WTC11 (cell line): ENCODE measurements at regions not wholly inside any gene's neighbourhood (a gene's known extent, or its start where the extent isn't known, plus 50 kb on each side); places are given as distances from the start of the nearest gene placed in this dataset.
A peak's percentile ranks its signal among the peaks of the same experiment; 100 is the strongest.

Source experiments
- ATAC-seq: fragments of 200-7000 bp; cut with Tn5 transposase; 2 replicates; pipeline ENCODE4 v1.10.0; 2021; ENCODE audit warnings: mild to moderate bottlenecking, moderate library complexity
- CTCF ChIA-PET: fragments of 300-600 bp; sonication (Branson Sonifier 250); formaldehyde crosslinking; loops from one replicate; lab custom pipeline; 2021; ENCODE audit warnings: antibody characterized with exemption; lab: Charles Lee
- POLR2A ChIA-PET: fragments of 350-600 bp; sonication (Branson Sonifier 250); formaldehyde crosslinking; loops from one replicate; lab custom pipeline; 2021; ENCODE audit warnings: antibody characterized with exemption; lab: Charles Lee
- DNase-seq: peaks from one replicate; pipeline ENCODE4 v3.0.0; 2021; ENCODE audit warnings: low spot score
- H3K27ac Mint-ChIP-seq: 2 replicates; pipeline ENCODE4 v1.8.0; 2021; ENCODE audit warnings: mixed read lengths
- H3K27me3 Mint-ChIP-seq: 2 replicates; pipeline ENCODE4 v1.8.0; 2021; ENCODE audit warnings: low read depth, mild to moderate bottlenecking, moderate library complexity, mixed read lengths
- H3K36me3 Mint-ChIP-seq: 2 replicates; pipeline ENCODE4 v1.8.0; 2021; ENCODE audit warnings: mixed read lengths
- H3K4me1 Mint-ChIP-seq: 2 replicates; pipeline ENCODE4 v1.8.0; 2022; ENCODE audit warnings: mixed read lengths
- H3K4me3 Mint-ChIP-seq: 2 replicates; pipeline ENCODE4 v1.8.0; 2021; ENCODE audit warnings: mild to moderate bottlenecking, moderate library complexity, mixed read lengths
- H3K9me3 Mint-ChIP-seq: 2 replicates; pipeline ENCODE4 v1.8.0; 2021; ENCODE audit warnings: mixed read lengths
- AFF4 ChIP-seq: sonication (generic); formaldehyde crosslinking; IDR thresholded peaks from 2 replicates; pipeline ENCODE4 v1.8.1; 2023; ENCODE audit warnings: mild to moderate bottlenecking, missing genetic modification reagents, borderline replicate concordance
- CBFB ChIP-seq: sonication (generic); formaldehyde crosslinking; IDR thresholded peaks from 2 replicates; pipeline ENCODE4 v1.8.1; 2022; ENCODE audit warnings: mild to moderate bottlenecking, low read depth, missing genetic modification reagents
- CDX4 ChIP-seq: fragments of 250-450 bp; sonication (Bioruptor Pico); IDR thresholded peaks from 2 replicates; pipeline ENCODE4 v1.9.0; 2021; ENCODE audit warnings: moderate library complexity, mild to moderate bottlenecking, inconsistent platforms, borderline replicate concordance
- ERG ChIP-seq: fragments of 250-450 bp; sonication (Bioruptor Pico); IDR thresholded peaks from 2 replicates; pipeline ENCODE4 v1.8.0; 2021; ENCODE audit warnings: mild to moderate bottlenecking
- ETV6 ChIP-seq: sonication (generic); formaldehyde crosslinking; IDR thresholded peaks from 2 replicates; pipeline ENCODE4 v1.8.1; 2022; ENCODE audit warnings: mild to moderate bottlenecking, missing genetic modification reagents
- IRF2 ChIP-seq: sonication (generic); formaldehyde crosslinking; IDR thresholded peaks from 2 replicates; pipeline ENCODE4 v1.8.0; 2022; ENCODE audit warnings: low read depth, missing genetic modification reagents, borderline replicate concordance
- JAZF1 ChIP-seq: fragments of 250-450 bp; sonication (Bioruptor Pico); IDR thresholded peaks from 2 replicates; pipeline ENCODE4 v1.9.0; 2021; ENCODE audit warnings: moderate library complexity, mild to moderate bottlenecking, inconsistent platforms
- PRDM15 ChIP-seq: sonication (generic); formaldehyde crosslinking; IDR thresholded peaks from 2 replicates; pipeline ENCODE4 v1.8.0; 2022; ENCODE audit warnings: missing genetic modification reagents
- RELA ChIP-seq: sonication (generic); formaldehyde crosslinking; IDR thresholded peaks from 2 replicates; pipeline ENCODE4 v1.8.1; 2022; ENCODE audit warnings: missing genetic modification reagents, mild to moderate bottlenecking, borderline replicate concordance
- STAT6 ChIP-seq: sonication (generic); formaldehyde crosslinking; conservative IDR thresholded peaks from 2 replicates; pipeline ENCODE4 v1.8.1; 2023; ENCODE audit warnings: mild to moderate bottlenecking, low read depth, missing genetic modification reagents, moderate library complexity
- USF2 ChIP-seq: sonication (generic); formaldehyde crosslinking; IDR thresholded peaks from 2 replicates; pipeline ENCODE4 v1.8.1; 2023; ENCODE audit warnings: mild to moderate bottlenecking, missing genetic modification reagents, moderate library complexity

- peaks cover 45% of the 10 kb centered on the region for H3K4me1 Mint-ChIP-seq
- ChIA-PET CTCF (no interaction called here), POLR2A (no interaction called here)
- no peaks in the 10 kb centered on the region for H3K27me3 Mint-ChIP-seq
- no peaks in the 10 kb centered on the region for H3K36me3 Mint-ChIP-seq
- peak; percentile 62; the same call in 1 of the 2 replicates for TF ChIP-seq PRDM15
- no peak for TF ChIP-seq USF2
- TF ChIP-seq, all 79 proteins: peak for 1
- no peak for DNase-seq
- Mint-ChIP-seq H3K9me3 (peaks cover 8% of the 10 kb centered on the region; the same call in 1 of the 2 replicates), H3K27ac (peak overlapping the region; percentile 96; the same call in 1 of the 2 replicates), H3K4me3 (no peak overlapping the region)
- ATAC-seq: peak; percentile 38; the same call in 1 of the 2 replicates
Observed at GRCh38 chr21:35226328-35226727, 177.2 kb upstream of the RUNX1 start.

- CTCF ChIA-PET: no interaction called here
Observed at GRCh38 chr21:35225573-35225972, 176.5 kb upstream of the RUNX1 start.

More at GRCh38 chr21:35225573-35225972, 176.5 kb upstream of the RUNX1 start:
- Mint-ChIP-seq H3K36me3 (no peaks in the 10 kb centered on the region), H3K27me3 (no peaks in the 10 kb centered on the region), H3K27ac (no peak overlapping the region), H3K9me3 (peaks cover 8% of the 10 kb centered on the region; the same call in 1 of the 2 replicates), H3K4me1 (peaks cover 45% of the 10 kb centered on the region), H3K4me3 (no peak overlapping the region)
- ATAC-seq (no peak), DNase-seq (no peak)
- POLR2A ChIA-PET: no interaction called here
- TF ChIP-seq AFF4 (CRISPR knock-in tag) (no peak), STAT6 (CRISPR knock-in tag) (no peak), IRF2 (CRISPR knock-in tag) (no peak), JAZF1 (CRISPR knock-in tag) (no peak), CDX4 (CRISPR knock-in tag) (no peak), ETV6 (CRISPR knock-in tag) (no peak), RELA (no peak), ERG (CRISPR knock-in tag) (no peak), CBFB (CRISPR knock-in tag) (no peak)
